Right lobe of liver (tissue), 6 donors: ENCODE measurements at regions not wholly inside any gene's neighbourhood (a gene's known extent, or its start where the extent isn't known, plus 50 kb on each side); places are given as distances from the start of the nearest gene placed in this dataset.

ENCODE experiments used
- ATAC-seq, 4 donors: fragments of 200-7000 bp; cut with Tn5 transposase; one replicate each; pipeline ENCODE4 v1.9.1; 2020; ENCODE audit warnings: mild to moderate bottlenecking in 4 of 4, moderate library complexity in 4 of 4
- DNase-seq, 3 donors: peaks; one replicate each; pipeline ENCODE4 v3.0.0-alpha.2; 2020
- H3K27ac ChIP-seq, 3 donors: fragments of 200-600 bp; one replicate each; pipeline ENCODE4 v1.8.0; 2022
- H3K27me3 ChIP-seq, 2 donors: fragments of 200-600 bp; one replicate each; pipeline ENCODE4 v1.8.0; 2022
- H3K36me3 ChIP-seq, 4 donors: fragments of 200-600 bp; sonication (generic) in 1 of 4; one replicate each; pipeline versions ENCODE4 v1.5.1 to v1.8.0; 2017 to 2022; ENCODE audit warnings: control low read depth in 1 of 4
- H3K4me1 ChIP-seq, 4 donors: fragments of 200-600 bp; sonication (generic) in 1 of 4; one replicate each; pipeline versions ENCODE4 v1.5.1 to v1.8.0; 2017 to 2022; ENCODE audit warnings: control low read depth in 1 of 4
- H3K4me3 ChIP-seq, 3 donors: fragments of 200-600 bp; one replicate each; pipeline ENCODE4 v1.8.0; 2022
- H3K9me3 ChIP-seq, 4 donors: fragments of 200-600 bp; sonication (generic) in 1 of 4; one replicate each; pipeline versions ENCODE4 v1.5.1 to v1.8.0; 2017 to 2022; ENCODE audit warnings: control low read depth in 1 of 4
- POLR2A ChIP-seq: fragments of 450-650 bp; IDR thresholded peaks from one replicate; pipeline ENCODE4 v1.6.1; 2017; ENCODE audit warnings: antibody characterized with exemption, mild to moderate bottlenecking
- WGBS: methylation state at CpG from one replicate; pipeline ENCODE4 v1.1.6; 2018; ENCODE audit warnings: low coverage, low lambda C conversion rate; ENCODE audit not compliant: insufficient coverage; ENCODE audit errors: missing lambda C conversion rate; 5-methylcytosine and 5-hydroxymethylcytosine counted together
- intact Hi-C, 2 donors: fragments of 100-400 bp; cut with DNase I; formaldehyde crosslinking; loops; one replicate each; pipeline versions ENCODE4 v1.11.2 to v1.14.1; 2022
- TF ChIP-seq, protein P1 (sequence below), 4 donors: fragments of 200-600 bp in 3 of 4; fragments of 450-650 bp in 1 of 4; IDR thresholded peaks; one replicate each; pipeline versions ENCODE4 v1.5.1 to v1.8.0; 2016 to 2022; ENCODE audit warnings: antibody characterized with exemption in 4 of 4, mild to moderate bottlenecking in 2 of 4
- donor health status: DM: no; HTN: yes; CAD: no.
- donor health status: DM: no; HTN: no; CAD: no.
- donor health status: DM: no; HTN: no; CAD: no.
- donor health status: DM: no; HTN: yes; CAD: no.
- donor health status: DM: no; HTN: yes; CAD: no.

DNA sequence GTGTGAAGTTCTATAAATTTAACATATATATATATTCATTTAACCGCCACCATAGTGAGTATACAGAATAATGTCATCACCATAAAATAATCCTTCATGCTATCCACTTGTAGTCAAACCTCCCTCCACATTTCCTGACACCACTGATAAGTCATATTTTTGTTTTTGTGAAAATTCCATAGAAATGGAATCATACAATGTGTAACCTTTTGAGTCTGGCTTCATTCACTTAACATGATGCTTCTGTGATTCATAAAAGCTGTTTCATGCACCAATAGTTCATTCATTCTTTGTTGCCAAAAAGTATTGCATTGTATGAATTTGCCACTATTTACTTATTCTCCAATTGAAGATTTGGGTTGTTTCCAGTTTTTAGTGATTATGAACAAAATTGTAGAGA lies 497.5 kb upstream of the PCDH20 start:
- intact Hi-C loops = no loop called here
- Histone ChIP-seq H3K9me3 (no peaks in the 10 kb centered on the region), H3K4me3 (no peak overlapping the region), H3K27me3 (no peaks in the 10 kb centered on the region), H3K4me1 (no peaks in the 10 kb centered on the region), H3K27ac (no peak overlapping the region), H3K36me3 (no peaks in the 10 kb centered on the region)
- 64% methylated on average over 1 of the region's 1 CpG for WGBS
- TF ChIP-seq, protein P1, sequence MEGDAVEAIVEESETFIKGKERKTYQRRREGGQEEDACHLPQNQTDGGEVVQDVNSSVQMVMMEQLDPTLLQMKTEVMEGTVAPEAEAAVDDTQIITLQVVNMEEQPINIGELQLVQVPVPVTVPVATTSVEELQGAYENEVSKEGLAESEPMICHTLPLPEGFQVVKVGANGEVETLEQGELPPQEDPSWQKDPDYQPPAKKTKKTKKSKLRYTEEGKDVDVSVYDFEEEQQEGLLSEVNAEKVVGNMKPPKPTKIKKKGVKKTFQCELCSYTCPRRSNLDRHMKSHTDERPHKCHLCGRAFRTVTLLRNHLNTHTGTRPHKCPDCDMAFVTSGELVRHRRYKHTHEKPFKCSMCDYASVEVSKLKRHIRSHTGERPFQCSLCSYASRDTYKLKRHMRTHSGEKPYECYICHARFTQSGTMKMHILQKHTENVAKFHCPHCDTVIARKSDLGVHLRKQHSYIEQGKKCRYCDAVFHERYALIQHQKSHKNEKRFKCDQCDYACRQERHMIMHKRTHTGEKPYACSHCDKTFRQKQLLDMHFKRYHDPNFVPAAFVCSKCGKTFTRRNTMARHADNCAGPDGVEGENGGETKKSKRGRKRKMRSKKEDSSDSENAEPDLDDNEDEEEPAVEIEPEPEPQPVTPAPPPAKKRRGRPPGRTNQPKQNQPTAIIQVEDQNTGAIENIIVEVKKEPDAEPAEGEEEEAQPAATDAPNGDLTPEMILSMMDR (IDR thresholded peaks at IDR 0.05) = no peak
- no peak for TF ChIP-seq POLR2A
- no peak for DNase-seq
- no peak for ATAC-seq

DNA sequence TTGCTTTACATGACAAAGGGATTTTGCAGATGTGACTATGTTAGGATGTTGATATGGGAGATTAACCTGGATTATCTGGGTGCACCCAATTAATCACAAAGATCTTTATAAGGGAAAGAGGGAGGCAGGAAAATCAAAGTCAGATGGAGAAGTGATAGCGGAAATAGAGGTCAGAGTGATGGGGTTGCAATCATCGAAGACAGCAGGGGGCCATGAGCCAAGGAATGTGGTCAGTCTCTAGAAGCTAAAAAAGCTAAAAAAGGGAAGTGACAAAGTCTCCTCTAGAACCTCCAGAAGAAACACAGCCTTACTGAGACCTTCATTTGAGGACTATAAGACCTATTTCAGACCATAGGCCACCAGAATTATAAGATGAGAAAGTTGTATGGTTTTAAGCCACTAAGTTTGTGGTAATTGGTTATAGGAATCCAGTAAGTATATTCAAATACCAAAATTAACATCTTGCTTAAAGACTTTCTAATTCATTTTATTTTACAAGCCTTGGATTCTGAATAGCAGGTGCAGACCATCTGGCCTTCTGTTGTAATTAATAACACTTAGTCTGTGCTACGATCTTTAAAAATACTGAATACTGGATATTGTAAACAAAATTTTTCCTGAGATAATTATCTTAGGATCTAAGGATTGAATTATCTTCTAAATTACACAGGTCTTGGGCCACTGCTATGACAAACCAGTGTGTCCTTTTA lies 493.4 kb upstream of the PCDH20 start:
- TF ChIP-seq POLR2A = no peak
- TF ChIP-seq, protein P1 (IDR thresholded peaks at IDR 0.05) = no peak
- Histone ChIP-seq H3K4me3 (no peak overlapping the region), H3K27me3 (no peaks in the 10 kb centered on the region), H3K9me3 (no peaks in the 10 kb centered on the region), H3K36me3 (no peaks in the 10 kb centered on the region), H3K27ac (no peak overlapping the region), H3K4me1 (no peaks in the 10 kb centered on the region)
- DNase-seq = no peak
- ATAC-seq = no peak
- intact Hi-C loops = no loop called here
- 48% methylated on average over 3 of the region's 3 CpGs for WGBS

DNA sequence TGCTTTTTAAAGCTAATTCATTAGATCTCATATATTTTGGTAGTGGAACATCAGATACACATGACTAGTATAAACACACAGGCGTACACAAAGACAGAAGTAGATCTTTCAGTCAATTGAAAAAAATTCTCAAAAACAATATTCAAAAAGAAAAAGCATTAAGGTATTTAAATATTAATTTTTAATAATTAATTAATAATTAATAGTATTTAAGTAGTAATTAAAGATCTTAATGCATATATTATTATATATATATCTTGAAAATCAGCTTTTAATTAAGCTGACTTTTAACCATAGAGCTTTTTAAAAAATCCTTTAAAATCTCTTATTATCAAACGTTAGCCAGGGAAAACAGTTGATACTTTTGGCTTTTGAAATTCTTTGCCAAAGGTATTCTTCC lies 489.4 kb upstream of the PCDH20 start:
- ATAC-seq (no peak), DNase-seq (no peak)
- no peaks in the 10 kb centered on the region for H3K27me3 ChIP-seq
- 50% methylated on average over 2 of the region's 2 CpGs for WGBS
- H3K4me3 ChIP-seq = no peak overlapping the region
- H3K9me3 ChIP-seq = no peaks in the 10 kb centered on the region
- TF ChIP-seq, protein P1 (IDR thresholded peaks at IDR 0.05) = no peak
- TF ChIP-seq POLR2A = no peak
- no peak overlapping the region for H3K27ac ChIP-seq
- H3K4me1 ChIP-seq = no peaks in the 10 kb centered on the region
- no peaks in the 10 kb centered on the region for H3K36me3 ChIP-seq
- intact Hi-C loops = no loop called here

DNA sequence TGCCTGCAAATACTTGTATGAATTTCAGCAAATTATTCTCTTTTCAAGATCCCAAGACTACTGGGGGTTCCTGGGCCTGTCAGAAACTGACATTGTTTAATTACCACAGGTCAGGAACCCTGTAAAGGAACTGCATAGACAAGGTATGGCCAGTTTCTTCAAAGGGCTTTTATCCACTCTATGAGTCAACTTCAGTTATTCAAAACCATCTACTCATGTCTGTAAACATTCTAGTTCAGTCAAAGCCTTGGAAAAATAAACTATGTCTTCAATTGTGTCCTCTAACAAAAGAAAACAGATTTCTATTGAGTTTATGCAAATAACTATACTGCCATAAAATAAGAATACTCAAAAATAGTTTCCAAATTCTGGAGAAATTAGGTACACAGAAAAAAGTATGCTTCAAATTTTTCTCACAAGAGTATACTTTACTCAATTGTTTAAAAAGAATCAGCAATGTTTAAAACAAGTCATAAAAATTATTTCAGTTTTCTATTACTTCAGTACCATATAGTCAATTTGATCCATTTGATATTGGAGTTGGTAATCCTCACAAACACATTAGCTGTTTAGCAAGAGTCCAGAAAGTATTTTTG lies 486.4 kb upstream of the PCDH20 start:
- TF ChIP-seq, protein P1 (IDR thresholded peaks at IDR 0.05) = no peak
- TF ChIP-seq POLR2A = no peak
- H3K36me3 ChIP-seq = no peaks in the 10 kb centered on the region
- H3K4me1 ChIP-seq = no peaks in the 10 kb centered on the region
- no peaks in the 10 kb centered on the region for H3K9me3 ChIP-seq
- no peaks in the 10 kb centered on the region for H3K27me3 ChIP-seq
- no peak overlapping the region for H3K4me3 ChIP-seq
- intact Hi-C loops = no loop called here
- DNase-seq (no peak), ATAC-seq (no peak)
- H3K27ac ChIP-seq = no peak overlapping the region
